Duodenal mucosa (tissue), 2 donors: ENCODE measurements at regions not wholly inside any gene's neighbourhood (a gene's known extent, or its start where the extent isn't known, plus 50 kb on each side); places are given as distances from the start of the nearest gene placed in this dataset.

Experiments
- H3K27ac ChIP-seq: one replicate; pipeline ENCODE4 v1.7.0; 2013; ENCODE audit warnings: low read depth, low read length
- H3K27me3 ChIP-seq, 2 donors: one replicate each; pipeline ENCODE4 v1.7.0; 2013; ENCODE audit warnings: low read length in 2 of 2, control low read depth in 1 of 2; ENCODE audit not compliant: insufficient read depth in 2 of 2, control insufficient read depth in 1 of 2
- H3K36me3 ChIP-seq, 2 donors: one replicate each; pipeline ENCODE4 v1.7.0; 2013; ENCODE audit warnings: low read length in 2 of 2, control low read depth in 1 of 2; ENCODE audit not compliant: insufficient read depth in 2 of 2, control insufficient read depth in 1 of 2
- H3K4me1 ChIP-seq, 2 donors: one replicate each; pipeline ENCODE4 v1.7.0; 2013; ENCODE audit warnings: low read length in 2 of 2, control low read depth in 1 of 2; ENCODE audit not compliant: insufficient read depth in 2 of 2, control insufficient read depth in 1 of 2
- H3K4me3 ChIP-seq, 2 donors: one replicate each; pipeline ENCODE4 v1.7.0; 2013; ENCODE audit warnings: low read length in 2 of 2, low read depth in 1 of 2
- H3K9ac ChIP-seq, 2 donors: one replicate each; pipeline ENCODE4 v1.7.0; 2013; ENCODE audit warnings: low read length in 2 of 2, low read depth in 1 of 2
- H3K9me3 ChIP-seq, 2 donors: one replicate each; pipeline ENCODE4 v1.7.0; 2013; ENCODE audit warnings: low read length in 2 of 2, control low read depth in 1 of 2; ENCODE audit not compliant: control insufficient read depth in 1 of 2

DNA sequence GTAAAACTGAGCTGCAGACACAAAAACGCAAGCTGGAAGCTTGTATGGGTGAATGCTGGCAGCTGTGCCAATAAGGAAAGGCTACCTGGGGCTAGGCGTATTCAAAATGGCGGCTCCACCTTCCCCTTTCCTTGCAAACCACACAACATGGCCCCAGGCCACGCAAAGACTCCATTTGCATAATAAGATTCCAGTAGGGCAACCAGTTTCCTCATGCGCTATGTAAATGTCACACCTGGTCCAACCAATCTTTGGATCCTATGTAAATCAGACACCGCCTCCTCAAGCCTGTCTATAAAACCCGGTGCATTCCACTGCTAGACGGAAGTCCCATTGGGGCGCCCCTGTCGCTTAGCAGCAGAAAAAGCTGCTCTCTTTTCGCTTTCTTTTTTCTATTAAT, 505.9 kb upstream of the BTBD3 start:
- Histone ChIP-seq H3K9ac (no peak overlapping the region), H3K27me3 (no peaks in the 10 kb centered on the region), H3K4me3 (no peak overlapping the region), H3K27ac (no peak overlapping the region), H3K9me3 (peaks cover 0 to 3% of the 10 kb centered on the region in 2 donors), H3K4me1 (no peaks in the 10 kb centered on the region), H3K36me3 (no peaks in the 10 kb centered on the region)

DNA sequence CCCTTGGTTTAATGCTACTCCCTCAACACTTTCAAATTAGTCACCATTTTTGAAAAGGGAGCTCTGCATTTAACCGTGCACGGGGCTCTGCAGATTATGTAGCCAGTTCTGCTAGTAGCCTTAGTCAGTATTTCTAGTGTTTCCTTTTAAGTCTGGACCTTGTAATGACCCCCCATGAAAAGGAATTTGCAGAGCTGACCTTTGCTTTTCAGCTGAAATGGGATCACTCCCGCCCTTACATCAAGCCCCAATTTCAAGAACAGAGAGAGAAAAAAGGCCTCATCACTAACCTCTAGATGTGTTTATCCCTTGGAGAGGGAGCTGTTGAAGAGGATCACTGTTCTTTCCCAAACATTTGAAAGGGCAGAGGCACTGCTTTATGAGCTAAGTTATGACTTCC, 490.7 kb upstream of the BTBD3 start:
- Histone ChIP-seq H3K4me3 (no peak overlapping the region), H3K27ac (no peak overlapping the region), H3K4me1 (no peaks in the 10 kb centered on the region), H3K36me3 (no peaks in the 10 kb centered on the region), H3K27me3 (no peaks in the 10 kb centered on the region), H3K9ac (no peak overlapping the region), H3K9me3 (no peaks in the 10 kb centered on the region)

DNA sequence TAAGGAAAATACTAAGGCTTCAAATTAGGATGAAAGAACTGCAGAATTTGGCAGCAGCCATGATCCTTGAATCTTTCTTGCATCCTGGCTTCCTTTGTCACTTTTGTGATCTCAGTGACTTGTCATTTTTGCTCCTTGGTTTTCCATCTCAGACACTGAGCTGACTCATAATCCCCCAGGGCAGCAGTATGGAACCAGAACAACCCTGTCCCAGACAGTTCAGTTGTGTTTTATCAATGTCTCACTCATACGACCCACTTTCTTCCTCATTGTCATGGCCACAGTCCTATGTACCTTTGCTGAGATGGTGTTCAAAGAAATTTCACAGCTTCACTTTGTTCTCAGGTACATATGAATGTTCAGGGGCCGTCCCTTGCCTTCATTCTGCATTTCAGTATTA, 488.5 kb upstream of the BTBD3 start:
- Histone ChIP-seq H3K36me3 (no peaks in the 10 kb centered on the region), H3K27me3 (no peaks in the 10 kb centered on the region), H3K27ac (no peak overlapping the region), H3K4me1 (no peaks in the 10 kb centered on the region), H3K4me3 (no peak overlapping the region), H3K9me3 (no peaks in the 10 kb centered on the region), H3K9ac (no peak overlapping the region)

DNA sequence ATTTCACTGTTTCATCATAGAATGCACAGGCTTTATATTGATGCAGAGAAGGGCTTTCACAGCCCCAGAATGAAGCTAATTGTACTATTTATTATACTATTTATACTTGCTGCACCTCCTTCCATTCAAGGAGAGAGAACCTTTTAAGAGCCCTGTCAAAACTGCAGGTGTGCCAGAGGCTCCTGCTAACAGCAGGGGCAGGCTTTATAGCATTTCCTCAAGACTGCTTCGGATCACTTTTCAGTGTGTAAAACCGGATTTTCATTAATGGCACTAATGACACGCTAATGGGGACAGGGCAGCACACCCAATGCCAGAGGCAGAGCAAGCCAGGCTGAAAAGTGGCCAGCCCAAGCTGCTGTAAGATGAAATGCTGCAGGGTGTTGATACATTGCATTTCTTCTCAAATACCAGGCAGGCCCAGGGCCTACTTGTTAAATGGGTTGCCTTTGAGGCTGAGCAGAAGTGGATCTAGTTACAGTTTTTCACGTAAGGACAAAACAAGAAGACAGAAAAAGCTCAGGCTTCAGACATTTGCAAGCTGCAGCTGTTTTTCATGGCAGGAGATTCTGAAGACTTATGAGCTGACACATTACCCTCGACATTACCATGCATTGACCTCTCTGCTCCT, 487.7 kb upstream of the BTBD3 start:
- no peaks in the 10 kb centered on the region for H3K9me3 ChIP-seq
- no peaks in the 10 kb centered on the region for H3K4me1 ChIP-seq
- no peak overlapping the region for H3K27ac ChIP-seq
- no peak overlapping the region for H3K9ac ChIP-seq
- H3K4me3 ChIP-seq: no peak overlapping the region
- H3K27me3 ChIP-seq: no peaks in the 10 kb centered on the region
- H3K36me3 ChIP-seq: no peaks in the 10 kb centered on the region

DNA sequence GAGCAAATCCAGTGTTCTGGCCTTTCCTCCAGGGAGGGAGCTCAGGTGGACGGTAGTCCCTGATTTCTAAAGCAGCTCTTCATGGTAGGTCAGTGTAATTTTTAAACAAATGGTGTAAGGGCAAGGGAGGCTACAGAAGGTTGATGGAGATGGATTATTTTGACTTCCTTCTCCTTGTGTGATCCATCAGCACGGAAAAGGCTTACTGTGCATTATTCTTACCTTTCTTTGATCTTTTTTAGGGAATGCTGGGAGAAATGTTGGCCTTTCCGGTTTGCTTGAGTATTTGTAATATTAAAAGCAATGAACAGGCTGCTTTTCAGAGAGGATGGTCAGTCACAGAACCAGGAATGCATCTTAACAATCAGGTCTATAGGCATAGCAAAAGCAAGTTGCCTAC, 487.0 kb upstream of the BTBD3 start:
- Histone ChIP-seq H3K9ac (no peak overlapping the region), H3K9me3 (peaks cover 0 to 2% of the 10 kb centered on the region in 2 donors), H3K36me3 (no peaks in the 10 kb centered on the region), H3K27me3 (no peaks in the 10 kb centered on the region), H3K27ac (no peak overlapping the region), H3K4me3 (no peak overlapping the region), H3K4me1 (no peaks in the 10 kb centered on the region)

DNA sequence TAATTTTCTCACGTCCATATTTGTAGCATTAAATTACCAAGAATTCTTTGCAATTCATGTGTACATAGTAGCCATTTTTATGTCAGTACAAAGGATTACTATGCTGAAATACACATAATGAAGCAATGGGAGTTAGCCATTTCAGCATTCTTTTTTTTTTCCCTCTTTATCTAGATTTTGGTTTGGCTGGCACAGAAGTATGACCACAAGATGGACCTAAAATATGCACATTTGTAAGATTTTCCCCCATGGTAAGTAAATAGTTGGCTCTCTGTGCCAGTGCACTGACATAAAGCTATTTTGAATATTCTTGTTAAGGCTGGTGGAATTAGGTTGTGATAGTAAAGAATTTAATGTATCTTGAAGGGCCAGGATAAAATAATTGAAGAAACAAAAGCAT, 486.1 kb upstream of the BTBD3 start:
- H3K4me1 ChIP-seq: no peaks in the 10 kb centered on the region
- no peak overlapping the region for H3K9ac ChIP-seq
- H3K27me3 ChIP-seq: no peaks in the 10 kb centered on the region
- peaks cover 4 to 5% of the 10 kb centered on the region in 2 donors for H3K9me3 ChIP-seq
- H3K27ac ChIP-seq: no peak overlapping the region
- no peaks in the 10 kb centered on the region for H3K36me3 ChIP-seq
- H3K4me3 ChIP-seq: no peak overlapping the region

DNA sequence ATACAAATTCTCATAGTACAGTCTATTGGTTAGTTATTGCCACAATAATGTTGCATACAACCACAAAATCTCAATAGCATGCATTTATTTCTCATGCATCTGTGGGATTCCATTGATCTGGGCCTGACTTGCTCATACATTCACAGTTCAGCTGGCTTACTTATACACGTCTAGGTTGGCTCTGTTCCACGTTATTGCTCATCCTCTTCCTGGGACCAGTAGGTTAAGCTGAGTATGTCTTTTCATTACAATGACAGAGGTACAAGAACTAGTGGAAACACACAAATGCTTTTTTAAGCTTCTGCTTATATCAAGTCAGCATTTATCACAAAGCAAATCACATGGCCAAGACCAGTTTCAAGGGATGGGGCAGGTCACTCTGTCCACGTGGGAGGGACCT, 485.3 kb upstream of the BTBD3 start:
- Histone ChIP-seq H3K9ac (no peak overlapping the region), H3K36me3 (no peaks in the 10 kb centered on the region), H3K27ac (no peak overlapping the region), H3K4me3 (no peak overlapping the region), H3K9me3 (peaks cover 5 to 11% of the 10 kb centered on the region in 2 donors), H3K4me1 (no peaks in the 10 kb centered on the region), H3K27me3 (no peaks in the 10 kb centered on the region)

DNA sequence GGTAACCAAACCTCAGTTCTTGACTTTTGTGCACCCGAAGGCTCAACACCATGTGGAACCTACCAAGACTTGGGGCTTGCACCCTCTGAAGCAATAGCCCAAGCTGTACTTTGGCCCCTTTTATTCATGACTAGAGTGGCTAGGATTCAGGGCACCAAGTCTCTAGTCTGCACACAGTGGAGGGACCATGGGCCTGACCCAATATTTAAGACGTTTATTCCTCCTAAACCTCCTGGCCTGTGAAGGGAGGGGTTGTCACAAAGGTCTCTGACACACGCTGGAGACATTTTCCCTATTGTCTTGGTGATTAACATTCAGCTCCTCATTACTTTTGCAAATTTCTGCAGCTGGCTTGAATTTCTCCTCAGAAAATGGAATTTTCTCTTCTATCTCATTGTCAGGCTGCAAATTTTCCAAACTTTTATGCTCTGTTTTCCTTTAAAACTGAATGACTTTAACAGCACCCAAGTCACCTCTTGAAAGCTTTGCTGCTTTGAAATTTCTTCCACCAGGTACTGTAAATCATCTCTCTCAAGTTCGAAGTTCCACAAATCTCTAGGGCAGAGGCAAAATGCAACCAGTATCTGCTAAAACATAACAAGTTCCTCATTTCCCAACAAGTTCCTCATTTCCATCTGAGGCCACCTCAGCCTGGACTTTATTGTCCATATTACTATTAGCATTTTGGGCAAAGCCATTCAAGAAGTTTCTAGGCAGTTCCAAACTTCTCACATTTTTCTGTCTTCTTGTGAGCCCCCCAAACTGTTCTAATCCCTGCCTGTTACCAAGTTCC, 481.4 kb upstream of the BTBD3 start:
- Histone ChIP-seq H3K9ac (no peak overlapping the region), H3K27me3 (no peaks in the 10 kb centered on the region), H3K4me3 (no peak overlapping the region), H3K9me3 (peaks cover 5 to 12% of the 10 kb centered on the region in 2 donors), H3K36me3 (no peaks in the 10 kb centered on the region), H3K4me1 (no peaks in the 10 kb centered on the region), H3K27ac (no peak overlapping the region)

DNA sequence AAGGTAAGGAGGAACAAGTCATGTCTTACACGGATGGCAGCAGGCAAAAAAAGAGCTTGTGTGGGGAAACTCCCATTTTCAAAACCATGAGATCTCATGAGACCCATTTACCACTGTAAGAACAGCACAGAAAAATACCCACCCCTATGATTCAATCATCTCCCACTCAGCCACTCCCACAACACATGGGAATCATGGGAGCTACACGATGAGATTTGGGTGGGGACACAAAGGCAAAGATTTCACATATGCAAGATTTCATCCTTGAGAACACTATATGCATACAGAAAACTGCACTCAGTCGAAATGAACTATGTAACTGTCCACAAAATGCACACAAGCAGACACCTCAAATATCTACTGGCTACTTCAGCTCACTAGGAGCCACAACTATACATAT, 480.6 kb upstream of the BTBD3 start:
- Histone ChIP-seq H3K9me3 (peaks cover 5 to 12% of the 10 kb centered on the region in 2 donors), H3K4me1 (no peaks in the 10 kb centered on the region), H3K36me3 (no peaks in the 10 kb centered on the region), H3K4me3 (no peak overlapping the region), H3K27me3 (no peaks in the 10 kb centered on the region), H3K27ac (no peak overlapping the region), H3K9ac (no peak overlapping the region)

DNA sequence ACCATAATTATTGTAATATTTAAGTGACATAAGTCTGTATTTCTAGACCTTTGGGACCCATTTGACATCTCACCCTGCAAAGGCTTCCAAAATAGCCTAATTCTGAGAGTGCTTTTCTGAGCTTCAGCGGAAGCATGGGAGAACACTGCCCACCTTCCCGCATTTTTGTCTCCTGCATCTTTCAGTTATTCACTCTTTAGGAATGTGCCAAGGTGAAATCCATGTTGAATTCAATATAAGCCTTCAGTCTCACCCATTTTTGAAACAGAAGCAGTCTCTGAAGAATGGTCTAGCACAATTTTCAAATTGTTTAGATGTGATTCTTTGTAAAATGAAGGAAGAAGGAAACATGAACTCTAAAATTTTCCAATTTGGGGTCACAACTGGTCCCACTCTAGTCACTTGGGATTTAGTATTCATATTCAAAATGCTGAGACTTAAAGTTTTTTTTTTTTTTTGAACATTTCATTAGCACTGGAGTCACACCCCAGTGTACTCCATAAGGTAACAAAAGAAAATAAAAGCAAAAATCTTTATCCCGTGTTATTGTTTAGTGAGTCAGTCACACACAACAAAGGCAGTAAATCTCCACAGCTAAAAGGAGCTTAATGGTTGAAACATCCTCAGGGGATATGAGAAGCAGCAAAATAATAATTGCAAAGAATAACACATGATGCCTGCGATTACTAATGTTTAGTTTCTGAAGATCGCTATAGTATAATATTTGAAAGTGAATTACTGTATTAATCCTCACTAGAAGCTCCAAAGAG, 479.9 kb upstream of the BTBD3 start:
- Histone ChIP-seq H3K27me3 (no peaks in the 10 kb centered on the region), H3K4me1 (no peaks in the 10 kb centered on the region), H3K9ac (no peak overlapping the region), H3K27ac (no peak overlapping the region), H3K36me3 (no peaks in the 10 kb centered on the region), H3K4me3 (no peak overlapping the region), H3K9me3 (peaks cover 5 to 12% of the 10 kb centered on the region in 2 donors)
